Hematopoietic multipotent progenitor cell treated with erythropoietin and hydrocortisone succinate and interleukin-3 and kit ligand, for 8 days (in vitro differentiated cells): ENCODE measurements at regions not wholly inside any gene's neighbourhood (a gene's known extent, or its start where the extent isn't known, plus 50 kb on each side); places are given as distances from the start of the nearest gene placed in this dataset.

Experiments
- DNase-seq: peaks from one replicate; pipeline ENCODE4 v3.0.0-alpha.2; 2015

- no peak for DNase-seq
Observed at GRCh38 chr1:219664310-219665029, 51.6 kb upstream of the ZC3H11B start.
